NB4 (cell line): ENCODE measurements at regions not wholly inside any gene's neighbourhood (a gene's known extent, or its start where the extent isn't known, plus 50 kb on each side); places are given as distances from the start of the nearest gene placed in this dataset.

Experiments
- MYC ChIP-seq: IDR thresholded peaks from 2 replicates; pipeline ENCODE4 v1.6.1; 2011; ENCODE audit warnings: low read depth, low read length
- TF ChIP-seq, protein P1 (sequence below): IDR thresholded peaks from one replicate; pipeline ENCODE4 v1.5.1; 2012; ENCODE audit warnings: low read depth, low read length

DNA sequence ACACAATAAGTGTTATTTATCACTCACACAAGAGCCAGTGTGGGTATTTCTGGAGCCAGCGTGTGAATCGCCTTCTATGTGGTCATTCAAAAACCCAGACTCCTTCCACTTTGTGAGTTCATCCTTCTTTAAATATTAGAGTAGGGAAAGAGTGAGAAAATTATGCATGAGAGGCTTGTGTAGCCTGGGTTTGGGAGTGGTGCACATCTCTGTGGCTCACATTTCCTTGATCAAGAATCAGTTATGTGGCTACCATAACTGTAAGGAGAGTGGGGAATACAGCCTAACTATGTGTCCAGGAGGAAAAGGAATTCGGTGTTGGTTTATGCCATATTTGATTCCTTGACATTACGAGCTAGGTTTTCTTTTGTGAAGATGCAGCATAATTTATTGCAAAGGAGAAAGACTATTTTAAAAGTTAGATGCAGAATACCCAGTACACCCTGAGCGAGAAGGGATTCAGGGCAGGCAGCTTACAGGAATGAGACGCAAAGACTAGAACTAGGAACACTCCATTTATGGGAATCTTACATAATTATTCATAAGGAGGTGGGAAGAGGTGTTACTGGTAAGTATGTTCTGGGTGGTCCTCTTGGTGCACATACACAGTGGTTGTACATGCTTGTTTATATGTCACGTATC lies 638.5 kb downstream of the COL12A1 start:
- TF ChIP-seq, protein P1, sequence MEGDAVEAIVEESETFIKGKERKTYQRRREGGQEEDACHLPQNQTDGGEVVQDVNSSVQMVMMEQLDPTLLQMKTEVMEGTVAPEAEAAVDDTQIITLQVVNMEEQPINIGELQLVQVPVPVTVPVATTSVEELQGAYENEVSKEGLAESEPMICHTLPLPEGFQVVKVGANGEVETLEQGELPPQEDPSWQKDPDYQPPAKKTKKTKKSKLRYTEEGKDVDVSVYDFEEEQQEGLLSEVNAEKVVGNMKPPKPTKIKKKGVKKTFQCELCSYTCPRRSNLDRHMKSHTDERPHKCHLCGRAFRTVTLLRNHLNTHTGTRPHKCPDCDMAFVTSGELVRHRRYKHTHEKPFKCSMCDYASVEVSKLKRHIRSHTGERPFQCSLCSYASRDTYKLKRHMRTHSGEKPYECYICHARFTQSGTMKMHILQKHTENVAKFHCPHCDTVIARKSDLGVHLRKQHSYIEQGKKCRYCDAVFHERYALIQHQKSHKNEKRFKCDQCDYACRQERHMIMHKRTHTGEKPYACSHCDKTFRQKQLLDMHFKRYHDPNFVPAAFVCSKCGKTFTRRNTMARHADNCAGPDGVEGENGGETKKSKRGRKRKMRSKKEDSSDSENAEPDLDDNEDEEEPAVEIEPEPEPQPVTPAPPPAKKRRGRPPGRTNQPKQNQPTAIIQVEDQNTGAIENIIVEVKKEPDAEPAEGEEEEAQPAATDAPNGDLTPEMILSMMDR, result no peak
- TF ChIP-seq MYC, result no peak
